ENCODE measurements at regions not wholly inside any gene's neighbourhood (a gene's known extent, or its start where the extent isn't known, plus 50 kb on each side); places are given as distances from the start of the nearest gene placed in this dataset.

DNA sequence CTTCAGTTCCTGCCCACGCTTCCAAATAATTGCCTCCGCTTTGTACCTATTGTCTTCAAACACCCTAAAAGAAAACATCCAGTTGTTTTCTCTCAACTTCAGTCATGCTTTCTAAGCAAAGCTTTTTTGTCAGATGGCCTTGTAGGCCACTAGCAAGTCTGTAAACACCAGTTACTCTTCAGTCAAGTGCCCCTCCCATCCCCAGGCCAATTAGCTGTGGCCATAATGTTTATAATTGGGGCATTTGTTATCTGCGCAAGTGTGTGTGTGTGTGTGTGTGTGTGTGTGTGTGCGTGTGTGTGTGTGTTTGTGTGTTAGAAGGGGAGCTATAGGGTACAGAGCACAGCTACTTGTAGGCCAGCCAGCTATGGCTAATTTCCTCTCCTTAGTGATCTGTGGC, 272.4 kb upstream of the MARCKS start:
- DNase-seq (ENCODE audit: low read depth in 3 of 3, low spot score in 1 of 3) = no peak

DNA sequence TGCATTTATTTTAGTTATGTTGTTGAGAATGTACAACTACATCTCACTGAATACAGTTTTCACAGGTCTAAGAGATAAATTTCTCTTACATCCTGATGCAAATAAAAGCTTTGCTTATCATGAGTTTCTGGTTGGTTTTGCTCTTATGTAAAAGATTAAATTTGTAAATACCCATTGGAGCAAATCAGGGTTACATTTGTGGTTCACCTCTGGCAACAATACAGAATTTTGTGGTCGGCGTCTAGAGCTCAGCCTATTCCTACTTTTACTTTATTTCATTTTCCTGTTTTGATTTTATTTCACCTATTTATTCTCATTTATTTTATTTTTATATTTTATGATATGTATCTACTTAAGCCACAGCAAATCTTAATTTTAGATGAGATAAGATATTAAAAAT, 271.9 kb upstream of the MARCKS start:
- no peak for DNase-seq (ENCODE audit: low read depth in 3 of 3, low spot score in 1 of 3)

DNA sequence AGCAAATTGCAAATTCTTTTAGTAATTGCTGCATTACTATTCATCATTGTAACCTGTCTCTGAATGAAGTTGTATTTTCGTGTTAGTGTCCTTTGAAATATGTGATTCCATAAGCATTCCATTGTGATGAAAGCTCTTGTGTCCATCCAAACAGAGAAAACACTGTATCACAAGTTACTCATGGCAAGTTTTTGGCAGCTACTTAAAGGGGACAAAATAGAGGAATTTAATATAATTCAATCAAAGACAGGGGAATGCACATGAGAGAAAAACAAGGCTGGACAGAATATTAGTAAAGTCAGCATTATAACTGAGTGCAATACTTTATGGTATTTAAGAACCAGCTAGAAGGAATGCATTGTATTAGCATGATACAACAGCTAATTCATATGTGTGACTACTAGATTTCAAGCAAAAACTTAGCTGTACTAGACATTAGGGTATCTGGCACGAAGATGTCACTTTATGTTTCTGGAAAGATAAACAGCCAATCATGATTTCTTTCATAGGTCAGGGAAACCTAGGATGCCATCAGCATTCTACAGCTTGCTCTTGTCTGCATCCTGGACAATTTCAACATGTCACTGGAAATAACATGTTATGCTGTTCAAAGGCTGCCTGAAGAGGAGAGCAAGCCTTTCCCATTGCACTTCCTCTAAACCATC, 270.6 kb upstream of the MARCKS start:
- DNase-seq (ENCODE audit: low read depth in 3 of 3, low spot score in 1 of 3) = no peak

DNA sequence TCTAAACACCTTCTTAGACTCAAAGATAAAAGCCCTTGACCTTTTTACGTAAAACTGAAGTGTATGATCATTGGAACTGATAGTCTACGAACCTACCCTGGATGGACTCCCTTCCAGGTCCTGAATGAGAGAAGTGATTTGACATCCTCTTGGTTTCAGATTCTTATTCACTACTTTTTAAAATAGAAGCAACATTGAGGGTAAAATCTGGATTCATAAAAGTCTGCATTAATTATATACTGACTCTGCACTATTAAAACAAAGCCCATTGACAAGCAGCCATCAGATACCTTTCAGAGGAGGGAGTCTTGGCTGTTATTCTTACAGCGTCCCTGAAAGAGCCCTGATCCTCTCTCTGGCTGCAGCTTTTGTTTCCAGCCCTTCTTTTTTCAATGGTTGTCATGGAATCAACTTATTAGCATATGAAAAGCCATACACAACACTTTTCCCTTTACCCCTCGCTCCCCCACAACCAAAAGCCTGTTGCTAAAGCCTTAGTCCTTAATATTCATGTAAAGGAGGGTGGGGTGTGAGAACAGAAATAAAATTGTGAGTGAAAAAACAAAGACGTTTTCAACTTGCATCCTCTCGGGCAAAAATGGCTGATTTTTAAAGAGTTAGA, 270.0 kb upstream of the MARCKS start:
- DNase-seq (ENCODE audit: low read depth in 3 of 3, low spot score in 1 of 3) = no peak

DNA sequence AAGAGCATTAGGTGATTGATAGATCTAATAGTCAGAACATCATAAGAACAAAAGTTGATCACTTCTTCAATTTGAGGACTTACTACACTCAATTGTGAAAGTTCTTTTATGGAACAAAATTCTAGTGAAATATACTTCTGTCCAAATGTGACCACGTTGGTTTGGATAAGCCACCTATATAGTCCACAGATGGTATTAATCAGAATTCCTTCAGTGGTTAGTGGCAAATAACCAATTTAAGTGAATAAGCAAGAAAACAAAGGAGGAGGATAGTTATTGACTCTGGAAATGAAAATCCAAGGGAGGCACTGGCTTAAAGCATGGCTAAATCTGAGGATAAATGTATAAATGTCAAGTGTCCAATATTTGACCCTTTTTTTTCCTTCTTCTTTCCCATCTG, 268.5 kb upstream of the MARCKS start:
- DNase-seq (ENCODE audit: low read depth in 3 of 3, low spot score in 1 of 3) = no peak

DNA sequence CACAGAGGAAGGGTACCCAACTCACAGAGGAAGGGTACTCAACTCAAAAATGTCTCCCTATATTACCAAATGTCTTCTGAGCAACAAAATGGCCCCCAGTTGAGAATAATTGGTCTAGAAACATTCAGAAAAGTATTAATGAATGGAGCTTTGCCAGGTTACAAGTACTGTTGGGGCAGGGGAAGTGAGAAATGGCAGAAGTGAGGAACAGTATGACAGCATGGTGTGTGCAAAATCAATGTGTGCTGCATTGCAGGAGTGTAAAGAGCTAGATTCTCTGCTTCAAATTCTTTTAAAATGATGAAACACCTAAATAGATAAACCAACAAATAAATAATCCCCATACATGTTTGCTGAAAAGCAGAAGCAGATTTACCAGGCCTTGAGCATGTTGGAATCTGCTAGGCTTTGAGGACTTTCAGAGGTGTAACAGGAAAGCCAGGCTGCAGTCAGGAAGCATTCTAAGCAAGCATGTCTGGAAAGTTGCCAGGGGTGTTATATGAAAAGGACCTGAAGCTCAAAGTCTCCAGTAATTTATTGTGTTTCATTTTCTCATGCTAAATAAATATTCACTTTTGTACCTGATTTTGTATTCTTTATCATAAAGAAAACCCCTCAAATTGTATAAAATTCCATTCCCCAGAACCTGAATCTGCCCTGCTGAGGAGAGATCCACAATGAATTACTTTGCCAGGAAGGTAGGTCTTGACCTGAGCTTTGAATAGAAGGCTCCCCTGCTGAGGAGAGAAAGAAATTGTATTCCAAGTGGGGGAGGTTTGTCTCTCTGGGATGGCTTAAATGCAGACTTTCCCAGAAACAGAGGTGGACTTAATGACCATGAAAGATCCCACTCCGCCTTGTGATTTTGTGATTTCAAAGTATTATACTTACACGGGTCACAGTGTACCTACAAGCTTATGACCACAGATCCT, 265.0 kb upstream of the MARCKS start:
- no peak for DNase-seq (ENCODE audit: low read depth in 3 of 3, low spot score in 1 of 3)

DNA sequence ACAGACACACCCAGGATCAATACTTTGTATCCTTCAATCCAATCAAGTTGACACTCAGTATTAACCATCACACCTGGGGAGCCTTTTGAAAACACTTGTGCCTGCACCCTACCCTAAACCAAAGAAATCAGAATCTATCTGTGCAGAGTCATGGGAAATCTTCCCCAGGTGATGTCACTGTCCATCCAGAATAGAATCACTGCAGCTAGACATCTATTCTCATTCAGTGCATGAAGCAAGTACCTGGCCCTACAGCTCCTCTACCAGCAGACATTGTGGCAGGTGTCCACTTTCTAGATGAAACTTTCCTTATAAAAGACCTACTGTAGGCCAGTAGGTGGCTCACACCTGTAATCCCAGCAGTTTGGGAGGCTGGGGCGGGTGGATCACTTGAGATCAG, 262.4 kb upstream of the MARCKS start:
- no peak for DNase-seq (ENCODE audit: low read depth in 3 of 3, low spot score in 1 of 3)

DNA sequence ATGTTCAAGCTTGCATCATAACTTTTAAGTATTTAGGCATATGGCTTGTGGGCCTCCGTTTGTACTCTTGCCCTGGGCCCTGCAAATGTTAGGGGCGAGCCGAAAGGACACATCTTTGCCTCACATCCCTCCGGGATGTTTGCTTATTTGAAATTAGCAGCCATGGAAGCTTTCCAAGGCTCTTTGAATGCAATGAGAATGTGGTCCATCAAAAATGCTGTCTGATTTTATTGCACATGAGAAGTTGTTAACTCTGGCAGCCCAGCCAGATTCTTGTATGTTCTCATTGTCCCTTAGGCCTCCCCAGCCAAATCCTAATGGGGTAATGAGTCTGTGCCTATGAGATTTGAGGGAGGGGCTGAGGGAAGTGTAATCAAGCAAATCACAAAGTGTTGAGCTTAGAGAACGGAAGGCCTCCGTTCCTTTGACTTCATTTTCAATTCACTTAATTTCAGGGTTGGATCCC, 261.2 kb upstream of the MARCKS start:
- no peak for DNase-seq (ENCODE audit: low read depth in 3 of 3, low spot score in 1 of 3)

DNA sequence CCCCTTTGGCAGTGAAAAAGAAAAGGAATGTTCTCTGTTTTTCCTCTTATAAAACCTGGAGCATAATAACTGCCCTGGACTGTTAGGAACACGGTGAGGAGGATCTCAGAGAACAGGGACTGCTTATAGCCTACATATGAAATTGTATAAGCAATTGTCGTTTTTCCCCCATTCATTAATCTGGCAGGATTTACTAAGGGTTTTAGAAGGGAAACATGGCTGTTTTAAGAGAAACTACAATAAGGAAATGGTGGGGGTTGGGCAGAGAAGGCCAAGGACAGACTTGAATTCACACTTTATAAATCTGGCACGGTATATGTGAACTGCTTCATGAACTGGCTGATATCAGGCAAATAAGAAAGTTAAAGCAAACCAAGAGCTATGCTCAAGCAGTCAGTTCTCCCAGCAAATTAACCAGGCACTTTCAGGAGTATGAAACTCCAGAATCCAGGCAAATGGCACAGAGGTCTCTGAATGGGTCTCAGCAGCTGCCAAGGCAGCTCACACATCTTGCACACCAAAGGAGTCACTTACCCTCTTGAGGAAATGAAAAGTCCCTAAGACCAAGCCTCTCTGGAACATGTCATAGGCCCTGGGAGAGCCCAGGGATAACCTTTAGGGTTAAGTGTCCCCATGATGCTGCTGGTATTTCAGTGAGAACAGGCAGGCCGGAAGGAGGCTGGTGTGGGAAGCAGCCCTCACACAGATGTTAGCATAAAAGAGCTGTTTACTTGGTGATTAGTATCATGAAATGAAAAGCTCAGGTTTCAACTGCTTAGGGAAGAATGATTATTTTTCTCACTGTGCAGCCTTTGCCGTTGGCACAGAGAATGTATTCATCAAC, 260.5 kb upstream of the MARCKS start:
- no peak for DNase-seq (ENCODE audit: low read depth in 3 of 3, low spot score in 1 of 3)

DNA sequence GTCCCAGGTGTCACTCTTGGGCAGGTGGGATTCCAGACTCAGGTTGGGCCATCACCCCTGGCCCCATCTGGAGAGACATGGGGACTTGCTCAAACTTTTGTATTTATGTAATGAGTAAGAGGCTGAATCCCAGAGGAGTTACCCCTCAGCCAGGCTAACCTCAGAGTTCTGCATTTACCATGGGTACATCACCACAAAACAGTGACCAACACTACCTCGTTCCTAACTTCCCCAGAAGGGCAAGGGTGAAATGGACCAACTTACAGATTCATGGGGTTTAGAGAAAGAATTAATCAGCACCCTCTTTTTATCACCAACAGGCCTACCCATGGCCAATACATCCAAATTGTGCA, 259.9 kb upstream of the MARCKS start:
- no peak for DNase-seq (ENCODE audit: low read depth in 3 of 3, low spot score in 1 of 3)

DNA sequence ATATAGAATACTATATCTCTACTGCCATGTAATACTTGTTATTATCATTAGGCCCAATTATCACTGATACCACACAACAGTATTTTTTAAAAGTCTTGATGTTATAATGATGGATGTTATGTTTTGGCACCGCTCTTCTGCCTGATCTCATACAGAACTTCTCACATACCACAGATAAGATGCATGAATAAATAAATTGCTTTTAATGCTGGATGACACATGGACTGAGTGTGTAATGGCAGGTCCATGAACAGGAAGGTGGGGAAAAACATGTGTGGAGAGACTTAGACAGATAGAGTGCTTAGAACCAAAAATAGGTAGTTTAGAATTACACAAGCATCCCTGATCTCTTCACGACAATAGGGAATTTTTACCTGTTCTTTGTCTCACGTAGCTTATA, 258.4 kb upstream of the MARCKS start:
- no peak for DNase-seq (ENCODE audit: low read depth in 3 of 3, low spot score in 1 of 3)

DNA sequence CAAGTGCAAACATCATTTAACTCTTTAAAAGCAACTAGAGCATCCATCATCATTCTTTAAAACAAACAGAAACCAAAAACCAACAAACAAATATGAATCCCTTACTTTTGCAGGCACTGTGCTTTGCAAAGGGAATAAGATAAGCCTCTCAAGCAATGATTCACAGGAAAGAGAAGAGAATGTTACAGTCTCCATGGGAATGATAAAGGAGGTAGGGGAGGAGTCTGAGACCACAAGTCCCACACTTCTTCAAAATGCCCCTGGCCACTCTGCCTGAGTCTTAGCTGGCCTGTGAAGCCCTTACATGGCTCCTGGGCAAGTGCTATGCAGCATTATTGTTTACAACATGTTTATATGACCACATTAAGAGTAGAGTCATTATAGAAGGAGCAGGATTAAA, 257.7 kb upstream of the MARCKS start:
- no peak for DNase-seq (ENCODE audit: low read depth in 3 of 3, low spot score in 1 of 3)

DNA sequence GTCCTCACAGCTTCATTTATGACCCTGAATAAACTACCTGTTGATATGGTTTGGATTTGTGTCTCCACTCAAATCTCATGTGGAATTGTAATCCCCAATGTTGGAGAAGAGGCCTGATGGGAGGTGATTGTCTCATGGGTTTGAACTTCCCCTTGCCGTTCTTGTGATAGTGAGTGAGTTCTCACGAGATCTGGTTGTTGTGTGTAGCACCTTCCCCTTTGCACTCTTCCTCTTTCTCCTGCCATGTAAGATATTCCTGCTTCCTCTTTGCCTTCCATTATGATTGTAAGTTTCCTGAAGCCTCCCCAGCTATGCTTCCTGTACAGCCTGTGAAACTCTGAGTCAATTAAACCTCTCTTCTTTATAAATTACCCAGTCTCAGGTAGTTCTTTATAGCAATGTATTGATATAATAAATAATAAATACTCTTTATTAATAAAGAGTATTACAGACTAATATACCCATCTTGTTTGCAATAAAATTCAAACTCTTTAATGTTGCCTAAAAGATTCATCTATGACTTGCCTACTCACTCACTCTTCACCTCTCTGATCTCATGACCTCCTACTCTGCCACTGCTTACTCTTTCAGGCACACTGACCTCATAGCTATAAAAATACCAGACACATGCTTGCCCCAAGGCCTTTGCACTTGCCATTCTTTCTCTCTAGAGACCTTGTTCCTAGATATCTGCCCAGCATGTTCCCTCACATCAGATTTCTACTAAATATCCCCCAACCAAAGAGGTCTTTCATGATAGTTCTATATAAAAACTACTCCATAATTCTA, 256.4 kb upstream of the MARCKS start:
- DNase-seq (ENCODE audit: low read depth in 3 of 3, low spot score in 1 of 3) = no peak

DNA sequence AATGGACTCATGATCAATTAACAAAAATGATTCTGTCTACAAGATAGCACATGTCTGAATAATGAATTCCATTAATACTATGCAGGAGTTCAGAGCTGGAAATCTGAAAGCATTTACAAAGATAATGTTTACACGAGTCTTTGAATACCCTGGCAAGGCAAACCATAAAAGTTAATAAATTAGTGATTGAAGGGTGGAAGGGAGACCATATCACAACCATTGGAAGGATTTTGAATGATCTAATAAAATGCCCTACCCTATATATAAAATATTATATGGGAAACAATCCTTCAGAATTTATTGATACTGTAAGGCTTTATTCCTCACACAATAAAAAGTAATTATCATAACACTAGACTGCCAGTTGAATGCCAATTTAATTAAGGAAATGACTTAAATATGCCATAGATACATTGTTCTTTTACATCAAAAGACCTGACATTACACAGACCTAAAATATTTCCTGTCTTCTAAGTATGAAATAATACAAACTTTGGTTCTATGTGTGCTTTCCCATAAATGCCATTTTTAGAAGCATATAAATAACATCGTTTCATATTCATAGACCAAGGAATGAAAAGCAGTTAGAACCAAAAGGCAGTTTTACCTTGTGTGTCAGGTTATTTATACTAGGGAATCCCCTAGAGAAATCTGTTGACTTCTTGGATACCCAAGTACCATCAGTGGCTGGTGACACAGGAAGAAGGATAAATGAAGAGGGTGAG, 249.2 kb upstream of the MARCKS start:
- no peak for DNase-seq (ENCODE audit: low read depth in 3 of 3, low spot score in 1 of 3)

DNA sequence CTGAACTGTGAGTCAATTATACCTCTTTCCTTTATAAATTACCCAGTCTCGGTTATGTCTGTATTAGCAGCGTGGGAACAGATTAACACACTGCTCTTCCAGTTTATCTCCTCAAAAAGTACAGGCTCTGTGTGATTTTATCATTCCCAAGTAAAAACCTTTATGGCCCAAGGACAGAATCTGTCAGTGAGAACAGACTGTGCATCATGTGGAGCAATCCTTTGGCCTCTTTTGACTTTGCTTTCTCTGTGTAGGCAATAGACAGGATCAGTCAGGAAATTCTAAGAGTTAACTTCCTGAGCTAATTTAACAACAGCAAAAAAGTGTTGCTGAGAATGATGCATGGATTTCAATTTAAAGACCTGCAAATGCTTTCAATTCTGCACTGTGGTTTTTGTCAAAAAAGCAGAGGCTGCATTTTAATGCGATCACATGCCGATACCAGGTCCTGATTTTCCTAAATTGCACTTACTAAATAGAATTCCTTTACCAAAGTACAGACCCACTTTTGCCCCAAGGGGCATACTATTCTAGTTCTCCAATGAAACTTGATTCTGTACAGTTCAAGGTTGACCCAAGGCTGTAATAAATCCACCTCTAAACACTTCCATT, 246.7 kb upstream of the MARCKS start:
- DNase-seq (ENCODE audit: low read depth in 3 of 3, low spot score in 1 of 3) = no peak

DNA sequence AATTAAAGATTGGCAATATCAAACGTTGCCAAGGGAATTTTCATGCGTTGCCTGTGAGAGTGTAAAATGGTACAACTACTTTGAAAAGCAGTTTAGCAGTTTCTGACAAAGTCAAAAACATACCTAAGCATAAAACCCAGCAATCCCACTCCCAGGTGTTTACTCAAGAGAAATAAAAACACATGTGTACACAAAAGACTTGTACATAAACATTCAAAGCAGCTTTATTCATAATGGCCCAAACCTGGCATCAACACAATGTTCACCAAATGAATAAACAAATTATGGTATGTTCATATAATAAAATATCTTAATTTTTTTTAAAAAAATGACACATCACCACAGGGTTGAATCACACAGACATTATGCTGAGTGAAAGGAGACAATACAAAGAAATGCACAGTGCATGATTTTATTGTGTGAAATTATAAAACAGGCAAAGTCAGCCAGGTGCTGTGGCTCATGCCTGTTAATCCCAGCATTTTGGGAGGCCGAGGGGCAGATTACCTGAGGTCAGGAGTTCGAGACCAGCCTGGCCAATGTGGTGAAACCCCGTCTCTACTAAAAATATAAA, 240.4 kb upstream of the MARCKS start:
- no peak for DNase-seq (ENCODE audit: low read depth in 3 of 3, low spot score in 1 of 3)

DNA sequence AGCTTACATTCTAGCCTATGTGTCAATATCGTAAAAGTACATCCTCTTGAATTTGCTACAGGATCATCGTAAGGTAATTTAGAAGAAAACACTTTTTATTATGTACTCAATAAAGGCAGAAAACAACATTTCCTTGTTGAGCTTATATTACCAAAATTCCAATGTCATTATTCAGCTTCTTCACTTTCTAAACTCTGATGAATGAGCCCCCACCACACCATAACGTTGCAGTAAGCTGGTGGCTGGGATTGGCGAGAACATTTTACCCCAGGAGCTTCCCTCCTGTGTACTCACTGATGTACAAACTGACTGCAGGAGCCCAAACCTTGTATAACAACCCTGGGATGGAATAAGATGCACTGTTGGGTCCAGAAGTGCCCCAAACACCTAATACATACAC, 238.1 kb upstream of the MARCKS start:
- no peak for DNase-seq (ENCODE audit: low read depth in 3 of 3, low spot score in 1 of 3)

DNA sequence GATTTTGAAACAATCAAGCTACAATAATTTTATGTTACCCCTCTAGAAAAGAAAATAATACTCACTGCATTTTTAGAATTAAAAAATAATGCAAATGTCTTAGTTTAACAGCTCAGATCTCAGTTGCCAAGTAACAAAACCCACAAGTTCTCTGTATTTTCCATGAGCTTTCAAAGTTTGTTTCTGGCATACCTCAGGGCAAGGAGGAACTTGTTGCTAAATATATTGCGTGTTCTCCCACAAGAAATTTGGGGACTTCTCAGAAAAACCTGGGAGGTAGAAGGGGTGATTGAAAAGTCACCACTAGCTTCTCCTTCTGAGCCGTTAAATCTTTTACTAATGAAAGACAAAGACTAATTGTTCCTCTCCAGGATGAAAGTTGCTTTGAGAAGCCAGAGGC, 236.8 kb upstream of the MARCKS start:
- no peak for DNase-seq (ENCODE audit: low read depth in 3 of 3, low spot score in 1 of 3)

DNA sequence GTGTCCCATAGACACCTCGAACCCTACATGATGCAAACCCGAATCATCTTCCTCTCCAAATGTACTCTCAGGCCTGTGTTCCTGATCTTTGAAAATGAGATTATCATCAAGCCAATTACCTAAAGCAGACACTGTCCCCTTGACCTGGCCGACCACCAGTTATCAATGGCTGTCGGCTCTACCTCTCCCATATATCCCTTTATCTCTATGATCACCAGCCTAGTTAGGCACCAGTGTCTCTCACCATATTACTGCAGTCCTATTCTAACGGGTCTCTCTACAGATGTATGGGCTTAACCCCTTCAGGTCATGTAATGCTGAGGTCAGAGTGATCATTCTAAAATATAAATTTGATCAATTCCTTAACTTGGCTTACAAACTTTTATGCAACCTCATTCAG, 234.9 kb upstream of the MARCKS start:
- DNase-seq (ENCODE audit: low read depth in 3 of 3, low spot score in 1 of 3) = no peak
